Transverse colon (tissue), 4 donors: ENCODE measurements at regions not wholly inside any gene's neighbourhood (a gene's known extent, or its start where the extent isn't known, plus 50 kb on each side); places are given as distances from the start of the nearest gene placed in this dataset.

ENCODE experiments used
- DNase-seq: peaks from one replicate; pipeline ENCODE4 v3.0.0-alpha.2; 2019
- H3K27ac ChIP-seq, 4 donors: fragments of 200-600 bp; sonication (generic); 2 replicates each; pipeline ENCODE4 v1.5.1; 2016 to 2018; ENCODE audit warnings: inconsistent platforms in 4 of 4
- H3K27me3 ChIP-seq: fragments of 200-600 bp; sonication (generic); 2 replicates; pipeline ENCODE4 v1.5.1; 2017; ENCODE audit warnings: inconsistent platforms
- H3K36me3 ChIP-seq, 4 donors: fragments of 200-600 bp; sonication (generic); 2 replicates each; pipeline ENCODE4 v1.5.1; 2017 to 2019; ENCODE audit warnings: inconsistent platforms in 4 of 4
- H3K4me1 ChIP-seq, 4 donors: fragments of 200-600 bp; sonication (generic); 2 replicates each; pipeline ENCODE4 v1.5.1; 2017 to 2020; ENCODE audit warnings: inconsistent platforms in 4 of 4
- H3K4me3 ChIP-seq, 4 donors: fragments of 200-600 bp; sonication (generic); 1 replicate in 1 of 4; 2 replicates in 3 of 4; pipeline versions ENCODE4 v1.5.1 to v1.6.1; 2017 to 2019; ENCODE audit warnings: inconsistent platforms in 4 of 4
- H3K9me3 ChIP-seq, 2 donors: fragments of 200-600 bp; sonication (generic); 2 replicates each; pipeline ENCODE4 v1.5.1; 2017 to 2019; ENCODE audit warnings: inconsistent platforms in 2 of 2
- EP300 ChIP-seq: sonication (generic); formaldehyde crosslinking; IDR thresholded peaks from one replicate; pipeline ENCODE4 v1.6.1; 2017; ENCODE audit warnings: antibody characterized with exemption, low read depth
- POLR2A ChIP-seq: fragments of 450-650 bp; IDR thresholded peaks from one replicate; pipeline ENCODE4 v1.6.1; 2016; ENCODE audit warnings: antibody characterized with exemption, mild to moderate bottlenecking, moderate library complexity
- POLR2AphosphoS5 ChIP-seq, 3 donors: sonication (generic); formaldehyde crosslinking; IDR thresholded peaks; one replicate each; pipeline ENCODE4 v1.6.1; 2016; ENCODE audit warnings: antibody characterized with exemption in 3 of 3
- WGBS, 2 donors: methylation state at CpG; one replicate each; pipeline ENCODE4 v1.1.5; 2018; ENCODE audit warnings: low coverage in 1 of 2; 5-methylcytosine and 5-hydroxymethylcytosine counted together
- in situ Hi-C, 4 donors: fragments of 200-750 bp; cut with MboI; loops; one replicate each; pipeline versions ENCODE4 v1.15.0 to v1.15.1; 2017; ENCODE audit warnings: low sequenced_read_pairs in 3 of 4, low pct_ligation_motif_present in 1 of 4, low pct_unique_long_range_greater_than_20kb in 1 of 4
- intact Hi-C: fragments of 100-400 bp; cut with DNase I; formaldehyde crosslinking; loops from one replicate; pipeline ENCODE4 v1.15.1; 2023; ENCODE audit warnings: low total_unique reads
- TF ChIP-seq, protein P1 (sequence below), 5 experiments: fragments of 200-600 bp in 3 of 5; fragments of 450-650 bp in 2 of 5; sonication (generic) in 3 of 5; IDR thresholded peaks; 1 replicate in 2 of 5; 2 replicates in 3 of 5; pipeline ENCODE4 v1.5.1; 2016 to 2017; ENCODE audit warnings: antibody characterized with exemption in 5 of 5, inconsistent platforms in 3 of 5, mild to moderate bottlenecking in 2 of 5, moderate library complexity in 1 of 5

DNA sequence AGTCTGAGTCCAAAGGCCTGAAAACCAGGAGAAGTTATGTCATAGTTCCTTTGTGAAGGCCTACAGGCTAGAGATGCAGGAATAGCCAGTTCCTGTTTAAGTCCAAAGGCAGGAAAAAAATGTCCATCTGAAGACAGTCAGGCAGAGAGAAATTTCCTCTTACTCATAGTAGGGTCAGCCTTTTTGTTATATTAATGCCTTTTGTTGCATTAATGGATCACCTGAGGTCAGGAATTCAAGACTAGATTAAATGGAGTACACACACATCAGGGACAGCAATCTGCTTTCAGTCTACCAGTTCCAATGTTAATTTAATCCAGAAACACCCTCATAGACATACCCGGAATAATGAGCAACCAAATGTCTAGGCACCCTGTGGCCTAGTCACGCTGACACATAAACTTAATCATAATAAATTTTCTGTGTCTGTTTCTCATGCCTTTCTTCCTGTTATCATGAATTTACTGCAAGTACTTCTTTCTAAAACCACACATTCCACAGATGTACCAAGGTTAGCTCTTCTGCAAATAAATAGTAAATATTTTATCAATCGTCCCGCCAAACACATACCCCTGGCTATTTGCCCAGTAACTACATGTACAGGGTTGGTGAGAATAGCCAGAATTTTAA, 703.9 kb downstream of the EFNA5 start:
- no peaks in the 10 kb centered on the region for H3K4me1 ChIP-seq
- in situ Hi-C loops: loop anchor here in 1 of 4 donors (25.0 kb wide), 1 partner anchor 646 kb away; no protein-coding TSS in a partner anchor
- H3K9me3 ChIP-seq: no peaks in the 10 kb centered on the region
- DNase-seq: no peak
- no peaks in the 10 kb centered on the region for H3K27me3 ChIP-seq
- no peak overlapping the region for H3K4me3 ChIP-seq
- 91 to 100% methylated on average over 4 of the region's 4 CpGs for WGBS, 2 donors
- intact Hi-C loops: no loop called here
- no peak for TF ChIP-seq POLR2AphosphoS5 (IDR thresholded peaks at IDR 0.05)
- TF ChIP-seq, protein P1, sequence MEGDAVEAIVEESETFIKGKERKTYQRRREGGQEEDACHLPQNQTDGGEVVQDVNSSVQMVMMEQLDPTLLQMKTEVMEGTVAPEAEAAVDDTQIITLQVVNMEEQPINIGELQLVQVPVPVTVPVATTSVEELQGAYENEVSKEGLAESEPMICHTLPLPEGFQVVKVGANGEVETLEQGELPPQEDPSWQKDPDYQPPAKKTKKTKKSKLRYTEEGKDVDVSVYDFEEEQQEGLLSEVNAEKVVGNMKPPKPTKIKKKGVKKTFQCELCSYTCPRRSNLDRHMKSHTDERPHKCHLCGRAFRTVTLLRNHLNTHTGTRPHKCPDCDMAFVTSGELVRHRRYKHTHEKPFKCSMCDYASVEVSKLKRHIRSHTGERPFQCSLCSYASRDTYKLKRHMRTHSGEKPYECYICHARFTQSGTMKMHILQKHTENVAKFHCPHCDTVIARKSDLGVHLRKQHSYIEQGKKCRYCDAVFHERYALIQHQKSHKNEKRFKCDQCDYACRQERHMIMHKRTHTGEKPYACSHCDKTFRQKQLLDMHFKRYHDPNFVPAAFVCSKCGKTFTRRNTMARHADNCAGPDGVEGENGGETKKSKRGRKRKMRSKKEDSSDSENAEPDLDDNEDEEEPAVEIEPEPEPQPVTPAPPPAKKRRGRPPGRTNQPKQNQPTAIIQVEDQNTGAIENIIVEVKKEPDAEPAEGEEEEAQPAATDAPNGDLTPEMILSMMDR (IDR thresholded peaks at IDR 0.05): no peak
- no peak for TF ChIP-seq EP300
- no peak for TF ChIP-seq POLR2A
- no peaks in the 10 kb centered on the region for H3K36me3 ChIP-seq
- no peak overlapping the region for H3K27ac ChIP-seq

DNA sequence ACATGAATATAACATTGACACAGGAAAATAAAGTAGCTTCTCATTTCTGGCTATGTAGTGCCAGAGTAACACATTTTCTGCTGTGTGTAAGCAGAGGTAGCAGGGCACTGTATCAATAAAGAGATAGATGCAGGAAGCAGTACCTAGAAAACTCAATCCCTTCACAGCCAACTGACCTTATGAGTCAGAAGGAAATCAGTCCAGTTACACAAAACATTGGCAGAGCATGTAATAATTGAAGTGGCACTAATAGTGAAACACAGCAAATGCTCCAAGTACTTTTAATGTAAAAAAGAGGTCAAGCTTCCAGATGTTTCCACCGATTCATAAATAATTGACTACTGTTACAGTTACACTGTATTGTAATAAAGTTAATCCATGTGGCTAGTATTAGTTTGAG, 706.6 kb downstream of the EFNA5 start:
- intact Hi-C loops: no loop called here
- H3K4me3 ChIP-seq: no peak overlapping the region
- 57 to 80% methylated on average over 1 of the region's 1 CpG for WGBS, 2 donors
- H3K27ac ChIP-seq: no peak overlapping the region
- H3K9me3 ChIP-seq: no peaks in the 10 kb centered on the region
- in situ Hi-C loops: loop anchor here in 1 of 4 donors (25.0 kb wide), 1 partner anchor 648 kb away; no protein-coding TSS in a partner anchor
- H3K27me3 ChIP-seq: no peaks in the 10 kb centered on the region
- no peaks in the 10 kb centered on the region for H3K4me1 ChIP-seq
- no peak for DNase-seq
- no peaks in the 10 kb centered on the region for H3K36me3 ChIP-seq
- no peak for TF ChIP-seq POLR2AphosphoS5 (IDR thresholded peaks at IDR 0.05)
- TF ChIP-seq, protein P1 (IDR thresholded peaks at IDR 0.05): no peak
- TF ChIP-seq POLR2A: no peak
- no peak for TF ChIP-seq EP300

DNA sequence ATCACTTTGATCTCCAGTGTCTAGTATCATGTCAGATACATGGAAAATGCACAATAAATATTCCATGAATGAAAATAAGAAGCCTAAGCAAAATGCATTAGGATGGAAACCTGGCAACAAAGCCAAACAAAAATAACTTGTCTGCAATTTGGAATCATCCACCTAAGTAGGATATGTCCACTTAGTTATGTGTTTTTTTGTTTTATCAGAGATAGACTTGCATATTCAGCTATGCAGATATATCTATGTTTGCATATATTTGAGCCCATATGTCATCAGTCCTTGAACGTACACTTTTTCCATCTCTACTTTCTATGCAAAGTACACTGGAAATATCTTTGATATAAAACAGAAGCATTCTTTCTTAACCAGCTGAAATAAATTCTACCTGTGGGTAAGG, 707.1 kb downstream of the EFNA5 start:
- intact Hi-C loops: no loop called here
- no peak for TF ChIP-seq POLR2AphosphoS5 (IDR thresholded peaks at IDR 0.05)
- TF ChIP-seq POLR2A: no peak
- TF ChIP-seq EP300: no peak
- TF ChIP-seq, protein P1 (IDR thresholded peaks at IDR 0.05): no peak
- Histone ChIP-seq H3K27ac (no peak overlapping the region), H3K4me3 (no peak overlapping the region), H3K9me3 (no peaks in the 10 kb centered on the region), H3K36me3 (no peaks in the 10 kb centered on the region), H3K27me3 (no peaks in the 10 kb centered on the region), H3K4me1 (no peaks in the 10 kb centered on the region)
- in situ Hi-C loops: loop anchor here in 1 of 4 donors (25.0 kb wide), 1 partner anchor 649 kb away; no protein-coding TSS in a partner anchor
- DNase-seq: no peak
- 61 to 86% methylated on average over 1 of the region's 1 CpG for WGBS, 2 donors

DNA sequence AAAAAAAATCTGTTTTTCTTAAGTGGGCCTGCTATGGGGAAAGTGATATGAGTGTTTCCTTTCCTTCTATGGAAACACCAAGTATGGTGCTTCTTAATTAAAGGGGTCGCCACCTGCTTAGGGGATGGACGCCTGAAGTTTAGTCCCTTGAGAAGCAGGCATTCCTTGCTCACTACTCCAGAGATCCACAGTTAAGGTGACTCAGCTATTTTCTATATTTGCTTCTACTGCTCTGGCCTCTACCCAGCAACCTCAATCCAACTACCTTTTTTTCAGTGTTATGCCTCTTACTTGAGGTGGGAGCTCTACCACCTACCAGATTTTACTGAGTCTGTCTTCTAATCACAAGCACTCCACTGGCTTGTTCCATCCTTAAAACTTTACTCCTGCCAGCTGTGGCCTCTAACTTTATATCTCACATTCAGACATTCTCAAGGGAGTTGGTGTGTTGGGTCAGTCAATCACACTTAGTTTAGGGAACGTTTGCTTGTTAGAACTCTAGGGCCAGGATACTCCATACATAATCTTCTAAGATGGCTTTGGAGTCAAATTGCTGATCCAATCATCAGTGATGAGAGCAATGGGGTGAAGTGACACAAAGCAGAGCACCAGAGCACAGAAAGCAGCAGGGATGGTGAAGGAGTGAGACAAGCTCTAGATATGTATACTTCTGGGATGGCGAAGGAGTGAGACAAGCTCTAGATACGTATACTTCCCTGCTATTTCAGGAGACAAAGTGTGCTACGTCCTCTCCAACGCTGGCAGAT, 708.1 kb downstream of the EFNA5 start:
- no peaks in the 10 kb centered on the region for H3K9me3 ChIP-seq
- no peak overlapping the region for H3K27ac ChIP-seq
- no peaks in the 10 kb centered on the region for H3K36me3 ChIP-seq
- no peak for DNase-seq
- 87 to 100% methylated on average over 4 to 7 of the region's 7 CpGs for WGBS, 2 donors
- intact Hi-C loops (no loop called here), in situ Hi-C loops (loop anchor here in 1 of 4 donors (25.0 kb wide), 1 partner anchor 650 kb away; no protein-coding TSS in a partner anchor)
- H3K27me3 ChIP-seq: no peaks in the 10 kb centered on the region
- no peak overlapping the region for H3K4me3 ChIP-seq
- H3K4me1 ChIP-seq: no peaks in the 10 kb centered on the region
- TF ChIP-seq, protein P1 (IDR thresholded peaks at IDR 0.05): no peak
- TF ChIP-seq POLR2AphosphoS5 (IDR thresholded peaks at IDR 0.05): no peak
- TF ChIP-seq POLR2A: no peak
- TF ChIP-seq EP300: no peak
